ENCODE measurements at regions not wholly inside any gene's neighbourhood (a gene's known extent, or its start where the extent isn't known, plus 50 kb on each side); places are given as distances from the start of the nearest gene placed in this dataset.
"Not testable (repeated sequence)": the region's sequence is repeated elsewhere in the genome, so short reads cannot be mapped to it uniquely, and the experiment has no call there.

- H4K8ac ChIP-seq (ENCODE audit: low read depth, low read length); H2BK120ac ChIP-seq (ENCODE audit: low read depth, low read length); H4K91ac ChIP-seq (ENCODE audit: low read depth, low read length, poor library complexity); H3K27ac ChIP-seq (replicated peaks; ENCODE audit: low read length); H3K79me1 ChIP-seq (ENCODE audit: low read depth, low read length); H3K4me1 ChIP-seq (ENCODE audit: control insufficient read depth in 2 of 2, insufficient read depth in 1 of 2, low read depth in 1 of 2, low read length in 2 of 2); H2BK5ac ChIP-seq (ENCODE audit: low read length); H3K23ac ChIP-seq (ENCODE audit: low read depth, low read length, poor library complexity); H3K9ac ChIP-seq (ENCODE audit: low read depth, low read length, poor library complexity); H3K27me3 ChIP-seq (ENCODE audit: control insufficient read depth in 3 of 3, insufficient read depth in 3 of 3, low read depth in 1 of 3, low read length in 3 of 3); H2BK12ac ChIP-seq (ENCODE audit: low read length); H3K36me3 ChIP-seq (replicated peaks in 1 of 2; ENCODE audit: control insufficient read depth in 2 of 2, insufficient read depth in 2 of 2, low read length in 2 of 2); H3K4me2 ChIP-seq (ENCODE audit: insufficient read depth, low read length, poor library complexity, severe bottlenecking); H3K9me3 ChIP-seq (replicated peaks in 1 of 2; ENCODE audit: control insufficient read depth in 2 of 2, insufficient read depth in 1 of 2, low read depth in 1 of 2, low read length in 2 of 2); H2AK5ac ChIP-seq (ENCODE audit: low read depth, low read length); H3K4me3 ChIP-seq (ENCODE audit: low read length in 2 of 2); H3K18ac ChIP-seq (ENCODE audit: low read length); H2BK15ac ChIP-seq (ENCODE audit: low read length); DNase-seq (ENCODE audit: low spot score); H3K4ac ChIP-seq (ENCODE audit: low read length); H3K14ac ChIP-seq (ENCODE audit: low read length); H2AFZ ChIP-seq (ENCODE audit: low read length): not testable (repeated sequence)
- WGBS, 2 donors (ENCODE audit: extremely low coverage in 2 of 2, insufficient read length in 2 of 2, insufficient replicate concordance in 1 of 2) = no CpG with 5 or more reads among the region's 2 CpGs
These were observed 551.0 kb downstream of the FAM181B start for GRCh38 chr11:82182697-82183096.

- H3K4me2 ChIP-seq (ENCODE audit: insufficient read depth, low read length, poor library complexity, severe bottlenecking); H2AK5ac ChIP-seq (ENCODE audit: low read depth, low read length): not testable (repeated sequence)
These were observed 551.9 kb downstream of the FAM181B start for GRCh38 chr11:82181796-82182195.

GRCh38 chr11:82176945-82177344, 556.7 kb downstream of the FAM181B start:
- Histone ChIP-seq H2BK12ac (ENCODE audit: low read length) (no peak overlapping the region), H3K27me3 (ENCODE audit: control insufficient read depth in 3 of 3, insufficient read depth in 3 of 3, low read depth in 1 of 3, low read length in 3 of 3) (no peaks in the 10 kb centered on the region), H3K36me3 (replicated peaks in 1 of 2; ENCODE audit: control insufficient read depth in 2 of 2, insufficient read depth in 2 of 2, low read length in 2 of 2) (no peaks in the 10 kb centered on the region), H2BK15ac (ENCODE audit: low read length) (no peak overlapping the region), H3K9me3 (replicated peaks in 1 of 2; ENCODE audit: control insufficient read depth in 2 of 2, insufficient read depth in 1 of 2, low read depth in 1 of 2, low read length in 2 of 2) (no peaks in the 10 kb centered on the region), H4K91ac (ENCODE audit: low read depth, low read length, poor library complexity) (no peak overlapping the region), H2AFZ (ENCODE audit: low read length) (no peak overlapping the region), H2BK120ac (ENCODE audit: low read depth, low read length) (no peak overlapping the region), H3K4me1 (ENCODE audit: control insufficient read depth in 2 of 2, insufficient read depth in 1 of 2, low read depth in 1 of 2, low read length in 2 of 2) (no peaks in the 10 kb centered on the region), H3K79me1 (ENCODE audit: low read depth, low read length) (no peaks in the 10 kb centered on the region), H3K4ac (ENCODE audit: low read length) (no peak overlapping the region), H3K27ac (replicated peaks; ENCODE audit: low read length) (no peak overlapping the region), H2BK5ac (ENCODE audit: low read length) (no peak overlapping the region), H3K9ac (ENCODE audit: low read depth, low read length, poor library complexity) (no peak overlapping the region), H3K18ac (ENCODE audit: low read length) (no peak overlapping the region), H3K4me2 (ENCODE audit: insufficient read depth, low read length, poor library complexity, severe bottlenecking) (no peak overlapping the region), H3K14ac (ENCODE audit: low read length) (no peak overlapping the region), H4K8ac (ENCODE audit: low read depth, low read length) (no peak overlapping the region), H3K23ac (ENCODE audit: low read depth, low read length, poor library complexity) (no peak overlapping the region), H3K4me3 (ENCODE audit: low read length in 2 of 2) (no peak overlapping the region), H2AK5ac (ENCODE audit: low read depth, low read length) (no peak overlapping the region)
- WGBS, 2 donors (ENCODE audit: extremely low coverage in 2 of 2, insufficient read length in 2 of 2, insufficient replicate concordance in 1 of 2) = no CpG with 5 or more reads among the region's 2 CpGs
- no peak for DNase-seq (ENCODE audit: low spot score)

More at GRCh38 chr11:82181796-82182195, 551.9 kb downstream of the FAM181B start:
- H3K36me3 ChIP-seq (replicated peaks in 1 of 2; ENCODE audit: control insufficient read depth in 2 of 2, insufficient read depth in 2 of 2, low read length in 2 of 2); H2BK5ac ChIP-seq (ENCODE audit: low read length); H3K14ac ChIP-seq (ENCODE audit: low read length); H3K23ac ChIP-seq (ENCODE audit: low read depth, low read length, poor library complexity); H4K8ac ChIP-seq (ENCODE audit: low read depth, low read length); H2BK12ac ChIP-seq (ENCODE audit: low read length); DNase-seq (ENCODE audit: low spot score); H3K4me1 ChIP-seq (ENCODE audit: control insufficient read depth in 2 of 2, insufficient read depth in 1 of 2, low read depth in 1 of 2, low read length in 2 of 2); H3K4me3 ChIP-seq (ENCODE audit: low read length in 2 of 2); H3K79me1 ChIP-seq (ENCODE audit: low read depth, low read length); H3K9ac ChIP-seq (ENCODE audit: low read depth, low read length, poor library complexity); H3K27ac ChIP-seq (replicated peaks; ENCODE audit: low read length); H2BK120ac ChIP-seq (ENCODE audit: low read depth, low read length); H3K4ac ChIP-seq (ENCODE audit: low read length); H3K27me3 ChIP-seq (ENCODE audit: control insufficient read depth in 3 of 3, insufficient read depth in 3 of 3, low read depth in 1 of 3, low read length in 3 of 3); H3K18ac ChIP-seq (ENCODE audit: low read length); H2BK15ac ChIP-seq (ENCODE audit: low read length); H3K9me3 ChIP-seq (replicated peaks in 1 of 2; ENCODE audit: control insufficient read depth in 2 of 2, insufficient read depth in 1 of 2, low read depth in 1 of 2, low read length in 2 of 2); H4K91ac ChIP-seq (ENCODE audit: low read depth, low read length, poor library complexity); H2AFZ ChIP-seq (ENCODE audit: low read length): not testable (repeated sequence)
- WGBS, 2 donors (ENCODE audit: extremely low coverage in 2 of 2, insufficient read length in 2 of 2, insufficient replicate concordance in 1 of 2) = no CpG with 5 or more reads among the region's 25 CpGs

GRCh38 chr11:82176365-82176764, 557.3 kb downstream of the FAM181B start:
- H3K79me1 ChIP-seq (ENCODE audit: low read depth, low read length) = no peaks in the 10 kb centered on the region
- H3K36me3 ChIP-seq (replicated peaks in 1 of 2; ENCODE audit: control insufficient read depth in 2 of 2, insufficient read depth in 2 of 2, low read length in 2 of 2) = no peaks in the 10 kb centered on the region
- H3K9me3 ChIP-seq (replicated peaks in 1 of 2; ENCODE audit: control insufficient read depth in 2 of 2, insufficient read depth in 1 of 2, low read depth in 1 of 2, low read length in 2 of 2) = no peaks in the 10 kb centered on the region
- no peak overlapping the region for H2BK120ac ChIP-seq (ENCODE audit: low read depth, low read length)
- no peaks in the 10 kb centered on the region for H3K4me1 ChIP-seq (ENCODE audit: control insufficient read depth in 2 of 2, insufficient read depth in 1 of 2, low read depth in 1 of 2, low read length in 2 of 2)
- H2AFZ ChIP-seq (ENCODE audit: low read length) = no peak overlapping the region
- no peak overlapping the region for H2BK15ac ChIP-seq (ENCODE audit: low read length)
- no peak for DNase-seq (ENCODE audit: low spot score)
- no peaks in the 10 kb centered on the region for H3K27me3 ChIP-seq (ENCODE audit: control insufficient read depth in 3 of 3, insufficient read depth in 3 of 3, low read depth in 1 of 3, low read length in 3 of 3)
- no peak overlapping the region for H2AK5ac ChIP-seq (ENCODE audit: low read depth, low read length)
- H2BK12ac ChIP-seq (ENCODE audit: low read length) = no peak overlapping the region
- H3K27ac ChIP-seq (replicated peaks; ENCODE audit: low read length) = no peak overlapping the region
- H2BK5ac ChIP-seq (ENCODE audit: low read length) = no peak overlapping the region
- no CpG with 5 or more reads among the region's 2 CpGs for WGBS, 2 donors (ENCODE audit: extremely low coverage in 2 of 2, insufficient read length in 2 of 2, insufficient replicate concordance in 1 of 2)
- H4K8ac ChIP-seq (ENCODE audit: low read depth, low read length) = no peak overlapping the region
- no peak overlapping the region for H3K18ac ChIP-seq (ENCODE audit: low read length)
- H3K4ac ChIP-seq (ENCODE audit: low read length) = no peak overlapping the region
- no peak overlapping the region for H3K4me3 ChIP-seq (ENCODE audit: low read length in 2 of 2)
- no peak overlapping the region for H4K91ac ChIP-seq (ENCODE audit: low read depth, low read length, poor library complexity)
- H3K23ac ChIP-seq (ENCODE audit: low read depth, low read length, poor library complexity) = no peak overlapping the region
- H3K14ac ChIP-seq (ENCODE audit: low read length) = no peak overlapping the region
- no peak overlapping the region for H3K9ac ChIP-seq (ENCODE audit: low read depth, low read length, poor library complexity)
- H3K4me2 ChIP-seq (ENCODE audit: insufficient read depth, low read length, poor library complexity, severe bottlenecking) = no peak overlapping the region
